SU-DHL-6 (cell line): ENCODE measurements at regions not wholly inside any gene's neighbourhood (a gene's known extent, or its start where the extent isn't known, plus 50 kb on each side); places are given as distances from the start of the nearest gene placed in this dataset.

Source experiments
- CTCF ChIP-seq: fragments of 200-600 bp; sonication (generic); IDR thresholded peaks from one replicate; pipeline ENCODE4 v1.5.1; 2017; ENCODE audit warnings: antibody characterized with exemption, mild to moderate bottlenecking, low read length, moderate library complexity; ENCODE audit not compliant: insufficient read depth, poor library complexity, severe bottlenecking
- EZH2phosphoT487 ChIP-seq: fragments of 200-600 bp; sonication (generic), shearing (Covaris generic); conservative IDR thresholded peaks from 2 replicates; pipeline ENCODE4 v1.6.1; 2018; ENCODE audit warnings: mild to moderate bottlenecking, antibody characterized with exemption, low read length, moderate library complexity, mixed read lengths

DNA sequence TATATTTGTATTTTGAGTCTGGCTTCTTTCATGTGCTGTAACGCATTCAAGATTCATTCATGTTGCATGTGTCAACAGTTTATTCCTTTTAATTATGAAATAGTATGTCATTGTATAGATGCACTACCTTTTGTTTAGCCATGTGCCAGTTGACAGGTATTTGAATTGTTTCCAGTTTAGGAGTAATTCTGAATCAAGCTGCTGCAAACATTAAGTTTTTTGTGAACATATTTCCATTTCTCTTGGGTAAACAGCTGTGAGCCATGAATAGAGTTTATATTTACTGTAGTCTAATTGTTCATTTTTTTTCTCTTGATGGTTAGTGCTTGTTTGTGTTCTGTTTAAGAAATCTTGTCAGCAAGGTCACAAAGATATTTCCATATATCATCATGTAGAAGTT, 142.4 kb upstream of the RIPOR2 start:
- TF ChIP-seq EZH2phosphoT487, result no peak
- TF ChIP-seq CTCF, result no peak
